Immature natural killer cell (primary cell): ENCODE measurements at regions not wholly inside any gene's neighbourhood (a gene's known extent, or its start where the extent isn't known, plus 50 kb on each side); places are given as distances from the start of the nearest gene placed in this dataset.
"Not testable (repeated sequence)": the region's sequence is repeated elsewhere in the genome, so short reads cannot be mapped to it uniquely, and the experiment has no call there.

Experiments used
- DNase-seq, 3 donors: peaks; one replicate each; pipeline ENCODE4 v3.0.0; 2022; ENCODE audit warnings: mixed read lengths in 1 of 3
- H3K27ac Mint-ChIP-seq, 6 donors: one replicate each; pipeline ENCODE4 v1.8.0; 2020; ENCODE audit warnings: mixed read lengths in 6 of 6, mild to moderate bottlenecking in 5 of 6, inconsistent platforms in 4 of 6, moderate library complexity in 3 of 6
- H3K27me3 Mint-ChIP-seq, 3 donors: one replicate each; pipeline ENCODE4 v1.8.0; 2020 to 2021; ENCODE audit warnings: low read depth in 3 of 3, mild to moderate bottlenecking in 3 of 3, mixed read lengths in 3 of 3, moderate library complexity in 3 of 3, inconsistent platforms in 1 of 3
- H3K36me3 Mint-ChIP-seq, 3 donors: one replicate each; pipeline ENCODE4 v1.8.0; 2020; ENCODE audit warnings: mixed read lengths in 3 of 3, inconsistent platforms in 2 of 3, mild to moderate bottlenecking in 2 of 3
- H3K4me1 Mint-ChIP-seq, 2 donors: one replicate each; pipeline ENCODE4 v1.8.0; 2020; ENCODE audit warnings: inconsistent platforms in 2 of 2, mild to moderate bottlenecking in 2 of 2, mixed read lengths in 2 of 2, moderate library complexity in 1 of 2
- H3K4me3 Mint-ChIP-seq, 5 donors: one replicate each; pipeline ENCODE4 v1.8.0; 2020; ENCODE audit warnings: mild to moderate bottlenecking in 5 of 5, mixed read lengths in 5 of 5, inconsistent platforms in 3 of 5, moderate library complexity in 3 of 5
- H3K9me3 Mint-ChIP-seq, 6 donors: one replicate each; pipeline ENCODE4 v1.8.0; 2020; ENCODE audit warnings: mild to moderate bottlenecking in 6 of 6, mixed read lengths in 6 of 6, inconsistent platforms in 4 of 6, moderate library complexity in 3 of 6

GRCh38 chr13:87169337-87169736 is 501.8 kb upstream of the SLITRK5 start:
- H3K9me3 Mint-ChIP-seq: peaks cover 0 to 17% (median 8%) of the 10 kb centered on the region in 6 donors
- H3K4me1 Mint-ChIP-seq: no peaks in the 10 kb centered on the region
- H3K36me3 Mint-ChIP-seq: no peaks in the 10 kb centered on the region
- DNase-seq: no peak
- H3K4me3 Mint-ChIP-seq: no peak overlapping the region
- H3K27me3 Mint-ChIP-seq: no peaks in the 10 kb centered on the region
- H3K27ac Mint-ChIP-seq: no peak overlapping the region

GRCh38 chr13:87172166-87172835 is 498.9 kb upstream of the SLITRK5 start:
- Mint-ChIP-seq H3K27ac (no peak overlapping the region), H3K9me3 (peaks cover 2 to 11% (median 7%) of the 10 kb centered on the region in 6 donors), H3K4me1 (no peaks in the 10 kb centered on the region), H3K27me3 (no peaks in the 10 kb centered on the region), H3K36me3 (no peaks in the 10 kb centered on the region), H3K4me3 (no peak overlapping the region)
- no peak for DNase-seq

- H3K36me3 Mint-ChIP-seq, H3K27ac Mint-ChIP-seq, H3K27me3 Mint-ChIP-seq, DNase-seq, H3K4me1 Mint-ChIP-seq, H3K4me3 Mint-ChIP-seq: not testable (repeated sequence)
- H3K9me3 Mint-ChIP-seq: peaks cover 0 to 15% (median 3%) of the 10 kb centered on the region in 6 donors
Measured at GRCh38 chr13:87185138-87185537, 486.0 kb upstream of the SLITRK5 start.

- H3K36me3 Mint-ChIP-seq, H3K27ac Mint-ChIP-seq, H3K27me3 Mint-ChIP-seq, DNase-seq, H3K4me1 Mint-ChIP-seq, H3K4me3 Mint-ChIP-seq: not testable (repeated sequence)
- H3K9me3 Mint-ChIP-seq: peaks cover 2 to 24% (median 7%) of the 10 kb centered on the region in 6 donors
Measured at GRCh38 chr13:87186647-87187046, 484.5 kb upstream of the SLITRK5 start.

- H3K4me1 Mint-ChIP-seq, H3K27me3 Mint-ChIP-seq, H3K27ac Mint-ChIP-seq, DNase-seq, H3K36me3 Mint-ChIP-seq, H3K4me3 Mint-ChIP-seq: not testable (repeated sequence)
- peaks cover 0 to 17% (median 7%) of the 10 kb centered on the region in 6 donors for H3K9me3 Mint-ChIP-seq
Measured at GRCh38 chr13:87191485-87191884, 479.7 kb upstream of the SLITRK5 start.

GRCh38 chr13:87198371-87198770 is 472.8 kb upstream of the SLITRK5 start:
- Mint-ChIP-seq H3K27me3 (peaks cover 0 to 2% (median 0%) of the 10 kb centered on the region in 3 donors), H3K9me3 (peaks cover 0 to 17% (median 2%) of the 10 kb centered on the region in 6 donors), H3K27ac (no peak overlapping the region), H3K4me1 (no peaks in the 10 kb centered on the region), H3K4me3 (no peak overlapping the region), H3K36me3 (no peaks in the 10 kb centered on the region)
- no peak for DNase-seq

GRCh38 chr13:87206708-87207107 is 464.5 kb upstream of the SLITRK5 start:
- no peaks in the 10 kb centered on the region for H3K27me3 Mint-ChIP-seq
- H3K4me3 Mint-ChIP-seq: no peak overlapping the region
- H3K36me3 Mint-ChIP-seq: no peaks in the 10 kb centered on the region
- no peak overlapping the region for H3K27ac Mint-ChIP-seq
- no peaks in the 10 kb centered on the region for H3K4me1 Mint-ChIP-seq
- peaks cover 2 to 21% (median 10%) of the 10 kb centered on the region in 6 donors for H3K9me3 Mint-ChIP-seq
- DNase-seq: no peak

- DNase-seq: no peak
- H3K27me3 Mint-ChIP-seq: no peaks in the 10 kb centered on the region
- H3K9me3 Mint-ChIP-seq: peaks cover 2 to 21% (median 10%) of the 10 kb centered on the region in 6 donors
- H3K4me3 Mint-ChIP-seq: no peak overlapping the region
- H3K4me1 Mint-ChIP-seq: no peaks in the 10 kb centered on the region
- H3K27ac Mint-ChIP-seq: no peak overlapping the region
- H3K36me3 Mint-ChIP-seq: no peaks in the 10 kb centered on the region
Measured at GRCh38 chr13:87207280-87208003, 463.7 kb upstream of the SLITRK5 start.

- no peak for DNase-seq
- Mint-ChIP-seq H3K4me1 (no peaks in the 10 kb centered on the region), H3K4me3 (no peak overlapping the region), H3K36me3 (no peaks in the 10 kb centered on the region), H3K27me3 (no peaks in the 10 kb centered on the region), H3K9me3 (peaks cover 2 to 26% (median 9%) of the 10 kb centered on the region in 6 donors), H3K27ac (no peak overlapping the region)
Measured at GRCh38 chr13:87208636-87209035, 462.5 kb upstream of the SLITRK5 start.

- H3K27ac Mint-ChIP-seq: no peak overlapping the region
- H3K36me3 Mint-ChIP-seq: no peaks in the 10 kb centered on the region
- peaks cover 0 to 2% (median 0%) of the 10 kb centered on the region in 3 donors for H3K27me3 Mint-ChIP-seq
- H3K4me3 Mint-ChIP-seq: no peak overlapping the region
- no peak for DNase-seq
- peaks cover 4 to 27% (median 12%) of the 10 kb centered on the region in 6 donors for H3K9me3 Mint-ChIP-seq
- no peaks in the 10 kb centered on the region for H3K4me1 Mint-ChIP-seq
Measured at GRCh38 chr13:87234981-87235380, 436.2 kb upstream of the SLITRK5 start.

GRCh38 chr13:87235621-87236020 is 435.6 kb upstream of the SLITRK5 start:
- H3K9me3 Mint-ChIP-seq: peaks cover 2 to 24% (median 12%) of the 10 kb centered on the region in 6 donors
- no peaks in the 10 kb centered on the region for H3K36me3 Mint-ChIP-seq
- no peak overlapping the region for H3K4me3 Mint-ChIP-seq
- no peaks in the 10 kb centered on the region for H3K4me1 Mint-ChIP-seq
- H3K27ac Mint-ChIP-seq: no peak overlapping the region
- peaks cover 0 to 2% (median 0%) of the 10 kb centered on the region in 3 donors for H3K27me3 Mint-ChIP-seq
- DNase-seq: no peak

- Mint-ChIP-seq H3K36me3 (no peaks in the 10 kb centered on the region), H3K4me3 (no peak overlapping the region), H3K4me1 (no peaks in the 10 kb centered on the region), H3K9me3 (peaks cover 0 to 11% (median 3%) of the 10 kb centered on the region in 6 donors), H3K27ac (no peak overlapping the region), H3K27me3 (peaks cover 0 to 1% (median 0%) of the 10 kb centered on the region in 3 donors)
- no peak for DNase-seq
Measured at GRCh38 chr13:87244256-87244890, 426.8 kb upstream of the SLITRK5 start.

- not testable (repeated sequence) for H3K36me3 Mint-ChIP-seq, H3K27ac Mint-ChIP-seq, H3K27me3 Mint-ChIP-seq, H3K4me3 Mint-ChIP-seq, DNase-seq, H3K4me1 Mint-ChIP-seq
- H3K9me3 Mint-ChIP-seq: peaks cover 0 to 12% (median 5%) of the 10 kb centered on the region in 6 donors
Measured at GRCh38 chr13:87249847-87250246, 421.3 kb upstream of the SLITRK5 start.

- no peak for DNase-seq
- H3K9me3 Mint-ChIP-seq: peaks cover 0 to 7% (median 6%) of the 10 kb centered on the region in 6 donors
- H3K27me3 Mint-ChIP-seq: no peaks in the 10 kb centered on the region
- H3K27ac Mint-ChIP-seq: no peak overlapping the region
- H3K4me3 Mint-ChIP-seq: no peak overlapping the region
- no peaks in the 10 kb centered on the region for H3K36me3 Mint-ChIP-seq
- no peaks in the 10 kb centered on the region for H3K4me1 Mint-ChIP-seq
Measured at GRCh38 chr13:87255394-87255793, 415.8 kb upstream of the SLITRK5 start.
